B cell (primary cell): ENCODE measurements at regions not wholly inside any gene's neighbourhood (a gene's known extent, or its start where the extent isn't known, plus 50 kb on each side); places are given as distances from the start of the nearest gene placed in this dataset.

Source experiments
- ATAC-seq: fragments of 200-7000 bp; cut with Tn5 transposase; one replicate; pipeline ENCODE4 v1.10.0; 2021; ENCODE audit warnings: low read depth, mild to moderate bottlenecking, moderate number of reproducible peaks, moderate library complexity
- CTCF ChIA-PET: fragments of 350-600 bp; sonication (Branson Sonifier 250); formaldehyde crosslinking; loops from one replicate; lab custom pipeline; 2021; ENCODE audit warnings: antibody characterized with exemption, inconsistent platforms; lab: Charles Lee
- POLR2A ChIA-PET: fragments of 350-600 bp; sonication (Branson Sonifier 250); formaldehyde crosslinking; loops from one replicate; lab custom pipeline; 2021; ENCODE audit warnings: antibody characterized with exemption; lab: Charles Lee
- DNase-seq: peaks from one replicate; pipeline ENCODE4 v3.0.0; 2013
- H2AFZ ChIP-seq: 2 replicates; pipeline ENCODE4 v1.6.1; 2012; ENCODE audit warnings: mild to moderate bottlenecking, low read depth, low read length; ENCODE audit not compliant: insufficient read depth, poor library complexity, severe bottlenecking
- H3K27ac ChIP-seq, 2 donors: 1 replicate in 1 of 2; 2 replicates in 1 of 2; pipeline ENCODE4 v1.5.1; 2012 to 2013; ENCODE audit warnings: low read length in 2 of 2, mild to moderate bottlenecking in 2 of 2, moderate library complexity in 1 of 2
- H3K27me3 ChIP-seq, 4 experiments: fragments of 200-600 bp in 1 of 4; sonication (generic) in 1 of 4; replicated peaks in 1 of 4; 1 replicate in 2 of 4; 2 replicates in 2 of 4; pipeline versions ENCODE4 v1.6.1 to v1.7.0; 2013 to 2016; ENCODE audit warnings: low read length in 3 of 4, mild to moderate bottlenecking in 2 of 4, mixed read lengths in 1 of 4, moderate library complexity in 1 of 4; ENCODE audit not compliant: insufficient read depth in 4 of 4, control insufficient read depth in 3 of 4; ENCODE audit errors: control extremely low read depth in 1 of 4
- H3K36me3 ChIP-seq, 2 experiments: replicated peaks in 1 of 2; 1 replicate in 1 of 2; 2 replicates in 1 of 2; pipeline versions ENCODE4 v1.6.1 to v1.7.1; 2013; ENCODE audit warnings: low read length in 1 of 2; ENCODE audit not compliant: insufficient read depth in 2 of 2, control insufficient read depth in 1 of 2; ENCODE audit errors: control extremely low read depth in 1 of 2, extremely low read depth in 1 of 2
- H3K4me1 ChIP-seq, 2 donors: fragments of 200-600 bp in 1 of 2; sonication (generic) in 1 of 2; 1 replicate in 1 of 2; 2 replicates in 1 of 2; pipeline versions ENCODE4 v1.5.1 to v1.6.1; 2013 to 2017; ENCODE audit warnings: low read length in 2 of 2; ENCODE audit not compliant: control insufficient read depth in 2 of 2, insufficient read depth in 2 of 2
- H3K4me2 ChIP-seq: replicated peaks from 2 replicates; pipeline ENCODE3; 2012; ENCODE audit warnings: mild to moderate bottlenecking, low read depth, low read length; ENCODE audit not compliant: poor library complexity, severe bottlenecking
- H3K4me3 ChIP-seq, 5 experiments: fragments of 200-600 bp in 1 of 5; sonication (generic) in 1 of 5; 1 replicate in 3 of 5; 2 replicates in 2 of 5; pipeline versions ENCODE4 v1.5.1 to v1.7.0; 2011 to 2016; ENCODE audit warnings: low read length in 4 of 5, mild to moderate bottlenecking in 4 of 5, low read depth in 2 of 5, control low read depth in 1 of 5, moderate library complexity in 1 of 5; ENCODE audit not compliant: insufficient read depth in 1 of 5; ENCODE audit errors: control extremely low read depth in 1 of 5, extremely low read depth in 1 of 5
- H3K79me2 ChIP-seq: fragments of 200-600 bp; sonication (generic); one replicate; pipeline ENCODE4 v1.6.0; 2016; ENCODE audit warnings: low read length; ENCODE audit not compliant: control insufficient read depth, insufficient read depth
- H3K9ac ChIP-seq: fragments of 200-600 bp; sonication (generic); 2 replicates; pipeline ENCODE4 v1.6.1; 2017; ENCODE audit warnings: mild to moderate bottlenecking, low read length, moderate library complexity
- H3K9me3 ChIP-seq, 3 donors: one replicate each; pipeline versions ENCODE4 v1.6.1 to v1.7.1; 2013; ENCODE audit warnings: low read length in 2 of 3; ENCODE audit not compliant: control insufficient read depth in 2 of 3, insufficient read depth in 1 of 3; ENCODE audit errors: control extremely low read depth in 1 of 3
- H4K20me1 ChIP-seq: 2 replicates; pipeline ENCODE4 v1.6.0; 2012; ENCODE audit warnings: mild to moderate bottlenecking, low read length; ENCODE audit not compliant: insufficient read depth, control insufficient read depth, poor library complexity, severe bottlenecking
- H3K27ac Mint-ChIP-seq: one replicate; pipeline ENCODE4 v1.8.0; 2021; ENCODE audit warnings: mixed read lengths
- H3K27me3 Mint-ChIP-seq: one replicate; pipeline ENCODE4 v1.8.0; 2021; ENCODE audit warnings: mixed read lengths
- H3K4me1 Mint-ChIP-seq: one replicate; pipeline ENCODE4 v1.8.0; 2021; ENCODE audit warnings: mixed read lengths
- H3K4me3 Mint-ChIP-seq: one replicate; pipeline ENCODE4 v1.8.0; 2021; ENCODE audit warnings: mixed read lengths
- H3K9me3 Mint-ChIP-seq: one replicate; pipeline ENCODE4 v1.8.0; 2022; ENCODE audit warnings: mixed read lengths; ENCODE audit not compliant: insufficient read depth
- CTCF ChIP-seq: fragments of 200-600 bp; IDR thresholded peaks from one replicate; pipeline ENCODE4 v1.8.0; 2022; ENCODE audit warnings: antibody characterized with exemption, mild to moderate bottlenecking
- EZH2 ChIP-seq: IDR thresholded peaks from 2 replicates; pipeline ENCODE4 v1.6.1; 2012; ENCODE audit warnings: borderline replicate concordance, low read depth, mild to moderate bottlenecking, moderate library complexity, low read length; ENCODE audit not compliant: insufficient read depth, poor library complexity, severe bottlenecking
- WGBS: methylation state at CpG from one replicate; pipeline ENCODE4 v1.1.5; 2013; ENCODE audit warnings: missing lambda C conversion rate; ENCODE audit not compliant: insufficient coverage; 5-methylcytosine and 5-hydroxymethylcytosine counted together
- intact Hi-C: fragments of 100-400 bp; cut with micrococcal nuclease; formaldehyde crosslinking; loops from one replicate; pipeline ENCODE4 v1.10.0; 2022

DNA sequence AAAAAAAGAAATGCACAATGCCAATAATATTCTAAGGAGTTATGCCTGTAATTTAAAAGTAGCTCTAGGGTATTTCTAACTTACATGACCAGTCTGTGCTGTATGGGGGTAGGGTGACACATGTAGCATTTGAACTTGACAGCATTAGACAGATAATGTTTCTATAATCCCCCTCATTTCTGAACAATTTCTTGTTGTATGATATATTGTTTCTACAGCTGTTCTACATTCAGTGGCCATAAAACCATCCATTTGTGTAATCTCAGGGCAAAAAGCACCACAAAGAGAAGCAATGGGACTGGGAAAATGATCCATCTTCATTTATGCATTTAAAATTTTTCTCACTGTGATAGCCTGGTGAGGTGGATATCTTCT, 767.8 kb downstream of the TFAP2A start:
- no peak overlapping the region for H3K9ac ChIP-seq
- POLR2A ChIA-PET = no interaction called here
- no peaks in the 10 kb centered on the region for H3K4me1 Mint-ChIP-seq

DNA sequence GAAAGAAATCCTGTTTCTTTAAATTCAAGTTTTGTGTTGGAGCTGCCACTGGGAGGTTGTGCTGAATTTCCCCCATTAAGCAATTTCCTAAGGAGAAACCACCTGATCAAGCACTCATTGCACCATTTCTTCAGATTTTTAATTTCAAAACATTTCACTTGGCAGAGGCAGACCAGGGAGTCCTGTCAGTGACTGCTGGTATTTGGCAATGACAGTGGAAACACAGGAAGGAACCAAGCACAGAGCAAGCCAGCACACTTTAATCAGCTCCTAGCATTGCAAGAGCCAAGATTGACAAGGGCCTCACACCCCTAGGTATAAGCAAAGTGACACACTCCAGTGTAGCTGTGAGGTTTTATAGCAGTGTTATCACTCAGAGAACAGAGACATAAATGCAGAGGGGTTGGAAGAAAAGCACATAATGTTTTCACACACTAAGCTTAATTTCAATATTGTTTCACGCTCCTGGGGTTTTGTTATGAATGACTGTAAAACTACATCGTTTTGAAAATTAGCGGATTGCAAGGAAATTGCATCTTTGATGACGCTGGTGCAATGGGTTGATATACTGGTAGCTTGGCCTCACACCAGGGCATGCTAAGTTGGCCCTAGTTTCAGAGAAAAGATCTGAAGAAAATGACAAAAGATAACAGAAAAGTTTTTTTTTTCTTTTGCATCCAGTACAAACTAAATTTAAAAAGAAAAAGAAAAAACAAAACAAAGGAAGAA, 768.4 kb downstream of the TFAP2A start:
- H3K27ac Mint-ChIP-seq = no peak overlapping the region
- no peaks in the 10 kb centered on the region for H3K4me1 Mint-ChIP-seq
- Histone ChIP-seq H3K27me3 (no peaks in the 10 kb centered on the region), H2AFZ (no peak overlapping the region), H3K36me3 (no peaks in the 10 kb centered on the region), H3K4me3 (no peak overlapping the region), H3K27ac (no peak overlapping the region), H3K79me2 (no peaks in the 10 kb centered on the region), H3K4me2 (no peak overlapping the region), H3K4me1 (no peaks in the 10 kb centered on the region), H4K20me1 (no peaks in the 10 kb centered on the region), H3K9ac (no peak overlapping the region), H3K9me3 (no peaks in the 10 kb centered on the region)
- ChIA-PET CTCF (no interaction called here), POLR2A (no interaction called here)
- H3K9me3 Mint-ChIP-seq = no peaks in the 10 kb centered on the region
- DNase-seq (no peak), ATAC-seq (no peak)
- intact Hi-C loops = no loop called here
- H3K27me3 Mint-ChIP-seq = no peaks in the 10 kb centered on the region
- no peak for TF ChIP-seq CTCF
- no peak for TF ChIP-seq EZH2
- WGBS = 72% methylated on average over 3 of the region's 4 CpGs
- H3K4me3 Mint-ChIP-seq = no peak overlapping the region

More for the DNA sequence above, 767.8 kb downstream of the TFAP2A start:
- no peak overlapping the region for H3K4me3 ChIP-seq
- DNase-seq (no peak), ATAC-seq (no peak)
- no peaks in the 10 kb centered on the region for H3K79me2 ChIP-seq
- H3K4me1 ChIP-seq = no peaks in the 10 kb centered on the region
- H3K27me3 ChIP-seq = no peaks in the 10 kb centered on the region
- Mint-ChIP-seq H3K4me3 (no peak overlapping the region), H3K9me3 (peaks cover under 1% of the 10 kb centered on the region), H3K27ac (no peak overlapping the region), H3K27me3 (no peaks in the 10 kb centered on the region)
- intact Hi-C loops = no loop called here
- no peaks in the 10 kb centered on the region for H3K36me3 ChIP-seq
- CTCF ChIA-PET = no interaction called here
- TF ChIP-seq CTCF (no peak), EZH2 (no peak)
- no peak overlapping the region for H3K4me2 ChIP-seq
- H2AFZ ChIP-seq = no peak overlapping the region
- H3K27ac ChIP-seq = no peak overlapping the region
- no peaks in the 10 kb centered on the region for H3K9me3 ChIP-seq
- H4K20me1 ChIP-seq = no peaks in the 10 kb centered on the region
